ENCODE measurements at regions not wholly inside any gene's neighbourhood (a gene's known extent, or its start where the extent isn't known, plus 50 kb on each side); places are given as distances from the start of the nearest gene placed in this dataset.

DNA sequence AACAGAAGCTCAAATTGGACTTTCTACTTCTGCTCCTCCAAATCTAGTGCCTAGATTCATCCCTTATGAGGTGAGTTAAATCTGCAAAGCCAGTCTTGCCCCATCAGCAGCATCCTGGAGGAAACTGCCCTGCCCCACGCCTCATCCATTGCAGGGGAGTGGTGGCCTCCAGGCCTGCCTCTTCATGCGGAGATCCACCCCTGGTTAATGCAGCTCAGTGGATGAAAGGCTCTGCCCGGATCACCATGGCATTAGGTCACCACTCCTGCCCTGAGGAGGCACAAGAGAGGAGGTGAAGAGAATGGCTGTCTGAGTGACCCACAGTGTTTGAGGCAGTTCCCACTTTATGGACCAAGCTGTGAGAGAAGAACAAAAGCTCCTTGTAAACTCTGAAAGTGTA, 218.1 kb downstream of the C12orf75 start:
- DNase-seq = no peak

DNA sequence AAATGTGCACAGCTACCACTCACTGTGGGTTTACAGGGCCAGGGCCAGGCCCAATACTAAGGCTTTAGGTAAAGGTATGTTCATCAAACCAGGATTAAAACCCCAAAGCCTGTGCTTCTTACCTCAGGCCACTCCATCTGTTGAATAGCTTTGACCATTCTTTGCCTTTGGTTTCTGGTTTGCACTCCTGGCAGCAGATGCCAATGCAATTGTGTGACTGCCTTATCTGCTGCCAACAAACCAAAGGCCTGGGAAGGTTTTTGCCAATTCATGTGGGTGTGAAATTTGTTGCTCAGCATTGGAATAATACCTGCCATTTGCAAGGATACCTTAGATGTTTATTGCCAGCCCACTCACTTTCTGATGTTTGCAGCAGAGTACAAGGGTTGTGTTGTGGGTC, 221.6 kb downstream of the C12orf75 start:
- DNase-seq = no peak

DNA sequence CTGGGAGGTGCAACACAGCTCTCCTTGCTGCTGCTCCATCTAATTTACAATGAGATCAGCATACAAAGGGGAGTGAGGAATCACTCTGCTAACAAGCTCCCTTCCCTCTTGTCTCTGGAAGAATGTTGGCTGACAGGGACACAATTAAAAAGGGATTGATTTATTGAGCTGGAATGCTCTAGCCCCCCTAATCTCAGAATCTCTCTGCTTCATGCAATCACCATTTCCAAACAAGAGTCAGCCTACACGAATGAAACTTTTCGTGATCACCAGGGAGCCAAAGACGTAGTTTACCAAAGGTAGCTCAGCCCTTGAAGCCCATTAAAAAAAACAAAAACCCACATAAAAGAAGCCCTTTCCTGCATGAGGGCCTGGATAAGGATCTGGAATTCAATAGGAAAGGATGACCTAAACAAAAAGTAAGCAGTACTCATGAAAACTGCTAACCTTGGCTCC, 223.8 kb downstream of the C12orf75 start:
- DNase-seq = no peak

DNA sequence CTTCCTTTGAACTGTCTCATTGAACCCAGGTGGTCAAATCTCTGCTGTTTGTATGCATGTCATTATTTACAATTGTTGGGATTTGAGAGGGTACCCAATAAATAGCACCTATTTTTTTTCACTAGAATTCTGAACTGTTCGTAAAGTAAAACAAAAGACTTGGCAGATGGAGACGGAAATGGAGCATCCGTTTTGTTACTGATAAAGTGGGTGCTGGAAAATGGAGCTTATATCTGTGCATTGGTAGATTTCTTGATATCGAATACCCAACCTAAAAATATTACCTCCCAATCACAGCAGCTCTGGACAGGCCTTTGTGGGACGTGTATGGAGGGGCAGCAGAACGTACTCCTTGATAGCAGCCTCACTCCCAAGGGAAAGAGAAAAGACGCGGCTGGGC, 224.4 kb downstream of the C12orf75 start:
- no peak for DNase-seq

DNA sequence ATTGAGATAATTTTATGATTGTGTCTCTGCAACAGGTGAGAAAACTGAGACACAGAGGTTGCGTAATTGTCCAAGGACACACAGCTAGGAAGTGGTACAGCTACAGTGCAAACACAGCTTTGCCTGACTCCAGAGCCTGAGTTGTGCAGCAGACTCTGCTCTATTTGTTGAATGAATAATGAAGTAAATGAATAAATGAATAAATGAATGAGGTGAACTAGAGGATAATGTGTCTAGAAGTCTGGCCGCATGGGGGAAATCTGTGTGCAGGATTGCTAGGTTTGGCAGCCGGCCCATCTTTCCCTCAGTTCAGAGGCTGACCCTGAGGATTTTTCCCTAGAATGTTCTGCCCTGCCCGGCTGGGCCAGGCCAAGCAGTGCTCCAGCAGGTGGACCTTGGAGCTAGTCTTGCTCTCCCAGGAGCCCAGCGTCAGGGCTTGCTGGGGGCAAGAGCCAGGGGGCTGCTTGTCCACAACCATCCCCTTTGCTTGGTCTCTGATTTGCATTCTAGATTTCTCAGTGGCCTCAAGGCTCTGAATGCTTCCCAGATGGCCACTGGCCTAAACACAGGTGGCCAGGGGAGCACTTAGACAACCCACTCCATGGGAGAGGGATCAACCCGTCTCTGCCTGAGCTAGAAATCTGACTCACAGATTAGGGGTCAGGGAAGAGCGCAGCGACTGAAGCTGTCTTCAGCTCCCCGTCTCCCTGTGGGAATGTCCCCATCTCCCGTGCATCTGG, 225.2 kb downstream of the C12orf75 start:
- no peak for DNase-seq

DNA sequence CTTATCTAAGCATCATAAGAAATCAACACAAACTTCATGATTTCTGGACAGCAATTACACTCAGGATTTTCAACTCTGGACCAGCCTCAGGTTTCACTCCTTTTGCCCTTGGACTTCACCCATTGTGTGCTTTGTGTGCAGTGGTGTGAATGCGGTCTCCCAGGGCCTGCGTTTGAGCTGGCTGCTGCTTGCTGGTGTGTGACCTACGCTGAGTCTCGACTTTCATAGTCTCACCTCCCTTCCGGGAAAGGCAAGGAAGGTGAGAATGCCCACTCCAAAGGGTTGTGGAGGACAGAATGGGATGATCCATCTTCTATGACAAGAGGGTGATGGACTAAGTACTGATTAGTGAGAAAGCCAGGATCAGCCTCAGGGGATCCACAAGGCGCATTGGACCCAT, 228.8 kb downstream of the C12orf75 start:
- DNase-seq = no peak

DNA sequence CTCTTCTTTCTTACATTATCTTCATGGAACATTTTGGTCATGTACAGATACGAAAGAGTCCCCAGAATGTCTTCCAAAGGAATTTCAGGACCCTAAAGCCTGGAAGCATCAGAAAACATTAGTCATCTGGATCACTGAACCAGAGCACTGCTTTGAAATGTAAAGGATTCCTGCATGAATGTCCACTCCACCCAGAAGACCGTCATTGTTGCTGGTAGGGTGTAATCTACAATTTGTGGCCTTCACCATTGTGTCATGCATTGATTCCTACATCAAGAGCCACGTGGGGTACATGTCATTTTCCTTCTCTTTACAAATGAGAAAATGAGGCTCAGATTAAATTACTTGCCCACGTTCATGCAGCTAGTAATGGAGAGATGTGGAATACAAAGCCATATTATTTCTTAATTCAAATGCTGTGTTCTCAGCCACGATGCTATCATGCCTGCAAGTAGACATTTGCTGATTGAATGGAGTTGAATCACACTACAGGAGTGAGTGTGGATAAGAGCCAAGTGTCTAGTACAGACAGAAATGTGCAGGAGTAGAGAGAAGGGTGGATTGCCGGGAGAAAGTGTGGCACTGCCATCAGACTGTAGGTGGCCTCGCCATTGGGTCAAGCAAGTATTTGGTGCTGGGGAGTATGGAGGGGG, 231.2 kb downstream of the C12orf75 start:
- DNase-seq = no peak

DNA sequence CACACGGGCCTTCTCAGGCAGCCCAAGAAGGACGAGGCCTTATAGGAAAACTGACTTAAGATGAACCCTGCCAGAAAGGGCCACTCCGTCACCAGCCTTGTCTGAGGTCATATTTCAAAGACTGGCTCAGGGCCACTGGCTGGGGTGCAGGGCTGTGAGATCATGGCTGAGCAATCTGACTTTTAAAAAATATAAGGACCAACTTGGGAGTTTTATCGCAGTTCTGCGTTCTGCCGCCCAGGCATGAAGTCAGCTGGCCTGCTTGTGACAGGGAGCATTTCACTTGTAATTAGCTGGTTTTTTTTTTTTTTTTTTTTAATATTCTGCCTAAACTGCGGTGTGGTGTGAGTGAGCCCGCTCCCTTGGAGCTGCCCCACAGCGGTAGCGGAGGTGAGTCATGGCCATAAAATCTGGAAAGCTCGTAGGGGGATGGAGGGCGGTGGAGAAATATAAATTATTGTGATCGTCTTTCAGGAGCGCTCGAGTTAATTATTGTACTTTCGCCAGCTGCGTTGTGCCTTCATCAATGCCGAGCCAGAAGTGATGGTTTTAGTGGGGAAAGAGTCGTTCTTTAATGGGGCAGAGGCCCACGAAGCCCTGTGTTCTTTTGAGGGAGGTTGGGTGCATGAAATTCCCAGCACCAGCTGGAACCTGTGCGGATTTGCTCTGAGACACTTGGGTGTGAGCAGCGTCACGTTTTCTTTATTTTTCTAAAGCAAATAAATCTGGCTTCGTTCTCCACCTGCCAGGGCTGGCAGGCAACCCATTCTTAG, 231.9 kb downstream of the C12orf75 start:
- no peak for DNase-seq

DNA sequence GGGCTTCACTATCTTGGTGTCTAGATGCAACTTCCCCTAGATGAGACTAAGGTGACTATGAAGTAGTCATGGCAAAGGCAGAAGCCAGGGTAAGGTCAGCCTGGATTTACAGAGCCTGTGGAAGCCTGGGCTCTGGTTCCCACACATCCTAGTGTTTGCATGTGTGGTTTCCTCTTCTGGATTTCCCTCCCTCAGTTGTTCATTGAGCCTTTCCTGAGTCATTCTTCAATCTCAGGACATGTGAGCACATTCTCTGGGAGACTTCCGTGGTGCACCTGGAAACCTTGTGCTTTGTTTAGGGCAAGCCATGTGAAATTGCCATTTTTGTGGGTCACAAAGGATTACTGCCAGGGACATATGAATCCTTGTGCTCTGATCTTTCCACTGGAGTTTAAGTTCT, 236.6 kb downstream of the C12orf75 start:
- no peak for DNase-seq

DNA sequence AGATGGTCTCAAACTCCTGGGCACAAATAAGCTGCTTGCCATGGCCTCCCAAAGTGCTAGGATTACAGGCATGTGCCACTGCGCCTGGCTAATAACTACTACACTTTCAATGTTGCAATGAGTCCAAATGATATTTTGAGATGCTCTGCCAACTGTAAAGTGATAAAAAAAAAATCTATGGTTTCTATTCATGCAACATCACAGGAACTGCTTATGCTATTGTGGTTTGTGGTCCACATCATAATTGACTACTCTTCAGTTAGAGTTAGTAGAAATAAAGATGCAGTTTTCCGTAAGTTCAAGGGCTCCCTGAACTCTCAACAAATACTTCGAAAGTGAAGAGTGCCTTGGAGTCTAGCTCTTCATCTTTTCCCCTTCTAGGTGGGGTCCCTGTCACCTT, 239.4 kb downstream of the C12orf75 start:
- DNase-seq = no peak

DNA sequence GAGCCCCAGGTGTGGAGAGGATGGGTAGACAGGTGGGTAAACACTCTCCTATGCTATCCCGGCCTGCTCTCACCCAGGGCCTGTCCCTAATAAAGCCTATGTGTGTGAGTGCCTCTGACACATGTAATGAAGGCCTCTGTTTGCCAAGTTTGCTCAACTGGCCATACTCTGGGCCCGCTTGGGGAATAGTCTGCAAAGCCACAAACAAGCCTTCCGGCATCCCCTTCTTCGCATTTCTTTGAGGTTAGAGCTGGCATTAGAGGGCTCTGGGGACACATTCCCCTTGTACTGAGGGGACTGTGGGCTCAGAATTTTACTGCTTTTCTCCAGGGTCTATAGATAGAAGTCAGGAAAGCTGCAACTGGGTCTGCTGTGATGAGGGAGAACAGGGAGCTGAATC, 240.5 kb downstream of the C12orf75 start:
- DNase-seq = no peak

DNA sequence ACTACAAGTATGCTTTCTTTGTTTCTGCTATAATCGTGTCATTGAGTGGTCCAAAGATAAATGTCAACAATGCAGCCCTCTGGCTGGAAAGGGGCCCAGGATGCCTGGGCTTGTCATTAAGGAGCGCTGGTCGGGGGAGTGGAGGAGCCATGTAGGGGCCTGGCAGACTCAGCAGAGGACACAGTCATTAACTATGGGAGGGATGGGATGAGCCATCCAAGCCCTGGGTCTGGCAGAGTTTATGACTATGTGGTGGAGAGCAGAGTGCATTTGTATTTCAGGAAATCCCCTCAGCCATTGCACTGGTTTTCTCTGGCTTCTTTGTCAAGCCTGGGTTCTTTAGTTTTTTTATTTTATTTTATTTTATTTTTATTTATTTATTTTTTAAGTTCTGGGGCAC, 243.1 kb downstream of the C12orf75 start:
- no peak for DNase-seq

DNA sequence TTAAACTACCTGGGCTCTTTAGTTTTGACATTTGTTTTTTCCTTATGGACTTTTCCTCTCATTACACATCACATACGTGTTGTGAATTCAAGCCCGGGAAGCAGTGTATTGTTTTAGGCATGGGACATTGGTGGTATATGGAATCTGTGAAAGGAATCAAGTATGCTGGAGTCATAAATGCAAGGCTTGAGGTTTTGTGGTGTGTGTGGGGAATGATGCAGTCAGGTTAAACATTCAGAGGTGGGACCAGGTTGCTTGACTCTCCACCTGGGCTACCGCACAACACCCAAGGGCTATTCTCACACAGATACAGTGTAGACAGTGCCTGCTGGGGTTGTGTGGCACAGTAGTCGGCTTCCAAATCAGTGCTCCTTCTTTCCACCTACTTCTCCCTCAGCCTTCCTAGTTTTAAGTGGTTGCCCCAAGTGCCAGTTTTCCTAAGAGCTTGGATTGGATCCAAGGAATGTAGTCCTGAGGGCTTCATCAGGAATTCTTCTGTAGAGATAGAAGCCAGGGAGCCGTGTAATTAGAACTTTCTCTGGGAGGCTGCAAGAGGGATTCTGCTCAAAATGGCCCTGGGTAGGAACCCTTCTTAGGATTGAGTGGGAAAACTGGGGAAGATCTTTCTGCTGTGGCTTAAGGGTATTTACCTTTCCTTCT, 243.7 kb downstream of the C12orf75 start:
- DNase-seq = no peak

DNA sequence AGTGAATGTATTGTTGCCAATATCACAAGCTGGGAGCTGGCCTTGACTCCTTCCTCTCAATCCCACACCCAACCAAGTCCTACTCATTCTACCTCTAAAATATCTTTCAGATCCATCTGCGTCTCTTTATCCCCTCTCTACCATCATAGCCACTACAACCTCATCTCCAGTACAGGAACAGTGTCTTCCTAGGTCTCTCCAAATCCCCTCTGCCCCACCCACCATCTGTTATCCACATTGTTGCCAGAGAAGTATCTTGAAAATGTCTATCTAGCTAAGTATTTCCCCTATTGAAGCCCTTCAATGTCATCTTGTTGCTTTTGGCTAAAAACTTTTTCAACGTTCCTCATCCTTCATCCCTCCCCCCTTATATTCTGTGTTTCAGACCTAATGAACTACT, 244.7 kb downstream of the C12orf75 start:
- no peak for DNase-seq

DNA sequence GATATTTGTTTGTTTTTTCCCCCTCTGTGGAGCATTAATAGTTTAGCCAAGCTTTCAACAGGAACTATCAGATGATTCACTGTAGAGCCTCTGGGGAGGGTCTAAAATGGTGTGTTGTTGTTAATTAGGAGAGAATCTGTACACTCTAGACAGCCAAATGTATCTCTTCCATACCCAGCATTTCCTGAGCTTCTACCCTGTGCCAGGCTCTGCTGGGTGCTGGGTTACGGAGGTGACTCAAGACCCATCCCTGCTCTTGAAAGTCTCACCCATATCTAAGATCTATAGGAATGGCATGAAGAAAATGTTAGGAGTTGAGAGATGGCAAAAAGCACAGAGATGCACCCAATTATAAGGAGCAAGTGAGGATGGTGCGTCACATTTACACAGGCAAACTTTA, 245.8 kb downstream of the C12orf75 start:
- no peak for DNase-seq

DNA sequence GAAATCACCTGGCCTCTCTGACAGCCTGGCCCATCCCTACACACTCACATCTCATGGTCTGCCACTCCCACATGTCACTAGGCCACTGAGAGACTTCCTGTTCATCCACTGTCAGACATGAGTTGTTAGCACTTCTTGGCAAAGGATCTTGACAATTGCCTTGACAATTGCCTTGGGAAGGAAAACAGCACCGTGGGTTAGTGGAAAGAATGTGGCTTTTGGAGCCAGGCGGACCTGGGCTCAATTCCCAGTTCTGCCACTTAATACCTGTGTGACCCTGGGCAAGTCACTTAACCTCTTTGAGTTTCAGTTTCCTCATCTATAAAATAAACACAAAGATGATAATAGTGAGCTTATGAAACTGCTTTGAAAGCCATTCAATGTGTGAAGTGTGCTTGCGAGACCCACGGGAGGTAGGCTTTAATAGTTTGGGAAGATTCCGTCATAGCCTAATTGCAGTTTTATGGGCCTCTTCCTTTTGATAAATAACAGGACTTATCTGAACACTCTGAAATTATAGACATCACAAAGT, 250.4 kb downstream of the C12orf75 start:
- no peak for DNase-seq

DNA sequence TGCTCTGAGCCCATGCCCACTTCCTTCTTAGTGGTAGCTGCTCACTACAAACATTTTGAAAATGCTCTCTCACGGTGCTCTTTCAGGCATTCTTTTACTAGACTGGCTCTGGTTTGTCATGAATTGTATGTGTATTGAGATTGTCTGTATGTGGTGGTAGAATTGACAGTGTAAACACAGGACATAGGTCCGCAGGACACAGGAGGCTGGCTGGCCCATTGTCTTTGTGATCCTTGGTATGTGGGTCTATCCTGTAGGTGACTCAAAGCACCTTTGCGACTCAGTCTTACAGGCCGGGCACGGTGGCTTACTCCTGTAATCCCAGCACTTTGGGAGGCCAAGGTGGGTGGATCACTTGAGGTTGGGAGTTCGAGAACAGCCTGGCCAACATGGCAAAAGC, 250.9 kb downstream of the C12orf75 start:
- DNase-seq = no peak

DNA sequence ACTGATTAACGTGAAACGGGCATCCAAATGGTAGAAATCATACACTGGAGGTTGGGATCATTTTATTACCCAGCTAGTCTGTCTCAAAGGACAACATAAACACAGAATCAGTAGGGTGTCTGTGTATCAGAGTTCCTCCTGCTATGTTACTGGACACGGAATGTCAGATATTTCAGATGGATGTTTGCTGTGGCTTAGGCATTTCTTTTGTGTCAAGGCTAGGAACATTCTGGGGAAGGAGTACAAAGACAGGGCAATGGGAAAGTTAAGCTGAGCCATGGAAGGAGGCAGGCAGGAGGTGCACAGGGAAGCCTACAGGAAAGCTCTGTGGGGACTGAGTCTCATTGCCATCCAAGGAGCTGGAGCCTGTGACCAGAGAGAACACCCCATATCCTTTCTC, 254.6 kb downstream of the C12orf75 start:
- DNase-seq = no peak

DNA sequence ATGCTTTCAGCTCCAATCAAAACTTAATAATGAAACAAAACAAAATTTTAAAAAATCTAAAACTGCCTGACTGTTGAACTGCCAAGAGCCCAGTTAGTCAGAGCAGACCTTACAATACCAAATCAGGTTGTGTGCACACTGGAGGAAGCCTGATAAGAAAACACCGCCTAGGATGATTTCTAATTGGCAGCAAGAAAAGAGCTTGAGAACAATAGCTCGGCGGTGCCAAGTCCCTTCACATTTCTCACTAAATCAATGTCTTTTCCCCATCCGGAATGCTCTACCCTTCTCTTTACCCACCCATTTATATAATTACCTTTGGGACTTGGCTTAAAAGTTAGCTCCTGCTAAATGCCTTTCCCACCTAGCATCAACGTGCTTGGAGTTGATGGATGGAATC, 256.7 kb downstream of the C12orf75 start:
- no peak for DNase-seq

DNA sequence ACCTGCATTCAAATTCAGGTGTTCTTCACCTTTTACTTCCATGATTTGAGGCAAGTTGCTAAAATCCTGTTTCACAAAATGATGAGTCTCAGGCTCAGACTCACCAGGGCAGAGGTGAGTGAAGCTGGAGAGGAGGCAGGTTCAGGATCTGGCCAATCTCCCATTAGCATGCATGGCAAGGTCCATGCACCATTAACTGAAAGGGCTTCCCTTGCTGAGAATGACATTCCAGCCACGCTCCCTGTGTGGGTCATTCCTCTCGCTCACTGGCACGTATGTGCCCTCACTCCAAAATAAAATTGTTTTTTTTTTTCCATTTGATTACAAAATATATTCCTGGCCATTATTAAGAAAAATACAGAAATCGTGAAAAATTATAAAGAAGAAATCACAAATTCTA, 257.6 kb downstream of the C12orf75 start:
- DNase-seq = no peak

DNA sequence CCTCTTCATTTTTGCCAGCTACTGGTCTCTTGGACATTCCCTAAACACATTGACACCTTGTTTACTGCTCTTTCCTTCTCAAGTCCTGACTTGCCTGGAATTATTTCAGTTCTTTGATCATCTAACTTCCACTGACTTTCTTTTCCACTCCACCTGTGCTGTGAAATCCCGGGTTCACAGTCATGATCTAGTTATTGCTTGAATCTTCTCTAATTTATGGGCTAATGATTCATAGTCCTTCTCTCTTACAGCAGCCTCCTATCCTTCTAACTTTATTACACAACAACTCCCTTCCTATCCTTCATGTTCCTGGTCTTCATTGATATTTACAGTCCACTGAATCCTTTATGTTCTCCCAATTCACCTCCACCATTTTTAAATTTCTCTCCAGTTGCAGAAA, 260.1 kb downstream of the C12orf75 start:
- DNase-seq = no peak

DNA sequence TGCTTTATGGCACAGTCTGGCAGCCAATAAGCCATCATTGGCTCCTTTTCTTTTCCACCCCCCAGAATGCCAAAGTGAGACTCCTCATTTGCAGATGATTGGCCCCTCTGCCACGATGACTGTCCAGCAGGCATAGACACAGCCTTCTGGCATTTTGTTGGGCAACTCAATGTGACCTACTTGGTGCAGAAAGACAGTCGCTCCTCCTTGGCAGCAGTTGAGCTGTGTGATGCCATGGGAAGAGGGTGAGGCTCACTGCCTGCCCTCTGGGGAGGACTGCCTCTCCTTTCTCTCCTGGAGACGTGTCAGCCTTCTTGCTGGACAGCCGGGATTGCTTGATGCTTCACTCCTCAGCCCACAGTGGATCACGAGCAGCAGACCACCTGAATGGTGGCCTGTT, 264.9 kb downstream of the C12orf75 start:
- DNase-seq = no peak

DNA sequence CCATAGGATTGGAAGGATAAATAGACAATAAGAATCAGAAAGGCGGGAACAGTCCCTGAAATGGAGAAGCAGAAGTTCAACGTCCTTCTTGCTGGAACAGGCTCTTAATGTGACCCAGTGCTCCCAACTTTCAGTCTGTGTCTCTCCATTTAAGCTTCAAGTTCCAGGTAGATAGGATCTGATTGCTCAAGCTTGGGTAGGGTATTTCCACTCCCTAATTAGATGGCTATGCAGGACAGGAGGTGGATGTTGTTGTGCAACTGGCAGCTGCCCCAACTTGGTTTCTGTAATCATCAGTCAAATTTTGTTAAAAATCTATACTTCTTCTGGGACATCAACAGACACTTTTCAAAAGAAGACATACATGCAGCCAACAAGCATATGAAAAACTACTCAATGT, 266.2 kb downstream of the C12orf75 start:
- no peak for DNase-seq
